ENCODE measurements at regions not wholly inside any gene's neighbourhood (a gene's known extent, or its start where the extent isn't known, plus 50 kb on each side); places are given as distances from the start of the nearest gene placed in this dataset.
"Not testable (repeated sequence)": the region's sequence is repeated elsewhere in the genome, so short reads cannot be mapped to it uniquely, and the experiment has no call there.

GRCh38 chr5:36739751-36740221, 133.4 kb downstream of the SLC1A3 start:
- intact Hi-C loops (cut with DNase I): no loop called here
- DNase-seq (ENCODE audit: low spot score) (peak; percentile 66), ATAC-seq (peak; percentile 33)

- intact Hi-C loops (cut with DNase I): no loop called here
- ATAC-seq (no peak), DNase-seq (ENCODE audit: low spot score) (no peak)
Measured at GRCh38 chr5:36740259-36740898, 134.0 kb downstream of the SLC1A3 start.

GRCh38 chr5:36741128-36741527, 134.7 kb downstream of the SLC1A3 start:
- ATAC-seq (no peak), DNase-seq (ENCODE audit: low spot score) (no peak)
- intact Hi-C loops (cut with DNase I): no loop called here

- ATAC-seq: peak; percentile 44
- DNase-seq (ENCODE audit: low spot score): peak; percentile 67
- intact Hi-C loops (cut with DNase I): no loop called here
Measured at GRCh38 chr5:36743891-36744772, 132.4 kb upstream of the NIPBL start.

GRCh38 chr5:36744773-36745589, 131.6 kb upstream of the NIPBL start:
- peak; percentile 75 for ATAC-seq
- intact Hi-C loops (cut with DNase I): no loop called here
- peak; percentile 62 for DNase-seq (ENCODE audit: low spot score)

GRCh38 chr5:36747794-36748193, 128.8 kb upstream of the NIPBL start:
- intact Hi-C loops (cut with DNase I); ATAC-seq; DNase-seq (ENCODE audit: low spot score): not testable (repeated sequence)

- intact Hi-C loops (cut with DNase I): no loop called here
- ATAC-seq (no peak), DNase-seq (ENCODE audit: low spot score) (no peak)
Measured at GRCh38 chr5:36751886-36752285, 124.7 kb upstream of the NIPBL start.

- no peak for ATAC-seq
Measured at GRCh38 chr5:36755342-36755741, 121.2 kb upstream of the NIPBL start.

GRCh38 chr5:36755920-36756488, 120.6 kb upstream of the NIPBL start:
- intact Hi-C loops (cut with DNase I): no loop called here
- ATAC-seq (no peak), DNase-seq (ENCODE audit: low spot score) (no peak)

More at GRCh38 chr5:36755342-36755741, 121.2 kb upstream of the NIPBL start:
- intact Hi-C loops (cut with DNase I): no loop called here
- DNase-seq (ENCODE audit: low spot score): no peak

GRCh38 chr5:36756848-36757247, 119.7 kb upstream of the NIPBL start:
- ATAC-seq (no peak), DNase-seq (ENCODE audit: low spot score) (no peak)
- intact Hi-C loops (cut with DNase I): no loop called here

- intact Hi-C loops (cut with DNase I): no loop called here
- ATAC-seq (no peak), DNase-seq (ENCODE audit: low spot score) (no peak)
Measured at GRCh38 chr5:36759117-36759516, 117.5 kb upstream of the NIPBL start.

- no peak for ATAC-seq
- intact Hi-C loops (cut with DNase I): no loop called here
Measured at GRCh38 chr5:36763454-36763853, 113.1 kb upstream of the NIPBL start.

GRCh38 chr5:36765876-36766275, 110.7 kb upstream of the NIPBL start:
- DNase-seq (ENCODE audit: low spot score): no peak
- intact Hi-C loops (cut with DNase I): no loop called here
- no peak for ATAC-seq

More at GRCh38 chr5:36763454-36763853, 113.1 kb upstream of the NIPBL start:
- no peak for DNase-seq (ENCODE audit: low spot score)

GRCh38 chr5:36766981-36767380, 109.6 kb upstream of the NIPBL start:
- no peak for ATAC-seq
- no peak for DNase-seq (ENCODE audit: low spot score)
- intact Hi-C loops (cut with DNase I): no loop called here

- ATAC-seq (no peak), DNase-seq (ENCODE audit: low spot score) (no peak)
- intact Hi-C loops (cut with DNase I): no loop called here
Measured at GRCh38 chr5:36768450-36768849, 108.1 kb upstream of the NIPBL start.

GRCh38 chr5:36769129-36769770, 107.3 kb upstream of the NIPBL start:
- ATAC-seq (no peak), DNase-seq (ENCODE audit: low spot score) (no peak)
- intact Hi-C loops (cut with DNase I): no loop called here

- intact Hi-C loops (cut with DNase I): no loop called here
- no peak for DNase-seq (ENCODE audit: low spot score)
- no peak for ATAC-seq
Measured at GRCh38 chr5:36770125-36770524, 106.4 kb upstream of the NIPBL start.

- ATAC-seq: no peak
- intact Hi-C loops (cut with DNase I): no loop called here
- no peak for DNase-seq (ENCODE audit: low spot score)
Measured at GRCh38 chr5:36772276-36773140, 104.1 kb upstream of the NIPBL start.

Data from sciatic nerve (tissue), 2 donors.